Activated T-cell treated with anti-CD3 and anti-CD28 coated beads, Interleukin-2, amount 50 U/mL, for 24 hours (primary cell): ENCODE measurements at regions not wholly inside any gene's neighbourhood (a gene's known extent, or its start where the extent isn't known, plus 50 kb on each side); places are given as distances from the start of the nearest gene placed in this dataset.
"Not testable (repeated sequence)": the region's sequence is repeated elsewhere in the genome, so short reads cannot be mapped to it uniquely, and the experiment has no call there.

ENCODE experiments used
- DNase-seq: peaks from one replicate; pipeline ENCODE4 v3.0.0-alpha.2; 2020
- H3K27ac Mint-ChIP-seq: 2 replicates; pipeline ENCODE4 v1.8.0; 2020; ENCODE audit warnings: mild to moderate bottlenecking, mixed read lengths
- H3K27me3 Mint-ChIP-seq: 2 replicates; pipeline ENCODE4 v1.8.0; 2020; ENCODE audit warnings: mixed read lengths
- H3K36me3 Mint-ChIP-seq: 2 replicates; pipeline ENCODE4 v1.8.0; 2020; ENCODE audit warnings: low read depth, mixed read lengths
- H3K4me1 Mint-ChIP-seq: 2 replicates; pipeline ENCODE4 v1.8.0; 2020; ENCODE audit warnings: low read depth, mixed read lengths
- H3K4me3 Mint-ChIP-seq: 2 replicates; pipeline ENCODE4 v1.8.0; 2020; ENCODE audit warnings: mild to moderate bottlenecking, moderate library complexity, mixed read lengths
- H3K9me3 Mint-ChIP-seq: 2 replicates; pipeline ENCODE4 v1.8.0; 2020; ENCODE audit warnings: mixed read lengths

DNA sequence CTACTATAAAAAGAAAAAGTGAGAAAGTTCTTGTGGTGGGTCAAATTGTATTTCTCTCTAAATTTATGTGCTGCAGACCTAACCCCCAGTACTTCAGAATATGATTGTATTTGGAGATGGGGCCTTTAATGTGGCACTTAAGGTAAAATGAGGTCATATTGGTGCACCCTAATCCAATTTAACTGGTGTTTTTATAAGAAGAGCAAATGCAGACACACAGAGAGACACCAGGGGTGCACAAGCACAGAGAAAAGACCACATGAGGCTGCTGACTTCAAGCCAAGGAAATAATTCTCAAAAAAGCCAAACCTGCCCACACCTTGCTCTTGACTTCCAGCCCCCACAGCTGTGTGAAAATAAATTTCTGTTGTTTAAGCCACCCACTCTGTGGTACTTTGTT lies 80.2 kb upstream of the HTR4 start:
- no peaks in the 10 kb centered on the region for H3K9me3 Mint-ChIP-seq
- H3K4me1 Mint-ChIP-seq = peaks cover 13% of the 10 kb centered on the region
- H3K27me3 Mint-ChIP-seq = peaks cover 29% of the 10 kb centered on the region
- no peak overlapping the region for H3K27ac Mint-ChIP-seq
- no peak overlapping the region for H3K4me3 Mint-ChIP-seq
- no peak for DNase-seq
- H3K36me3 Mint-ChIP-seq = no peaks in the 10 kb centered on the region

DNA sequence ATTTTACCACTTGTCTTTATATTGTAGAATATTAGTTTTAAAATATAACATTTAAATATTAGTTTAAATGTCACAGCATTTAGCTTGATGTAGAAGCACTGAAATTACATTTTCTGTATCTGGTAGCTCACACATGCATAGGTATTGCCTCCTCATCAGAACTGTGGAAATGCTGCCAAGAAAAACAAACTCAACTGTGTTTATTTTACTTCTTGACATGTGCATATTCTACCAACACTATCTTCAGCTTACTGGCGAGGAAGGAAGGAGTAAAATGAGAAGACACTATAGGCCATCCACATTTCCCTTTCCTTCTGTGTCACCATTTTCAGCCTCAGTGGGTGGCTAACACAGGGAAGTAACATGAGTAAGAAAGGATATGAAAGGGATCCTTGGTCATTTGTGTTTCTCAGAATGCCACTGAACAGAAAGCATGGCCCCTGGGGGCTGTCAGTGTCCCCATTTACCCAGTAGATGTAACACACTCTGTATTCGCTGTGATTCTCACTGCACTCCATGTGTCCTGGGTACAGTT lies 81.0 kb upstream of the HTR4 start:
- Mint-ChIP-seq H3K27ac (no peak overlapping the region), H3K4me3 (no peak overlapping the region), H3K27me3 (peaks cover 30% of the 10 kb centered on the region), H3K9me3 (no peaks in the 10 kb centered on the region), H3K36me3 (no peaks in the 10 kb centered on the region), H3K4me1 (peaks cover 13% of the 10 kb centered on the region)
- DNase-seq = no peak

DNA sequence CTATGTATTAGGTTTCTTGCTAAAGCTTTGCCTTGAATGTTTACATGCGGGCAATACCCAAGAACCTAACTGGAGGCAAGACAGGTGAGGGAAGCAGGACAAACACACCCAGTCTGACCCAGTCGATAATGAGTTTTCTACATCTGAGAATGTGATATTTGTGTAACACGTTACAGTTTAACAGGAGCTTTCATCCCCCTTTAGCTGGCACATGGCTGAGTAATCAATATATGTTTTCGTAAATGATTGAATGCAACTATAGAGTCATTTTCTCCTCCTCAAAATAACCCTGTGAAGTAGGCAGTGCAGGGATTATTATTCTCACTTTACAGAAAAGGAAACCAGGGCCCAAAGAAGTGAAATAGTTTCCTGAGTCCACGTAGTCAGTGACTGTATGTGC lies 84.7 kb upstream of the HTR4 start:
- H3K4me3 Mint-ChIP-seq = no peak overlapping the region
- H3K4me1 Mint-ChIP-seq = no peaks in the 10 kb centered on the region
- no peak for DNase-seq
- no peaks in the 10 kb centered on the region for H3K36me3 Mint-ChIP-seq
- H3K9me3 Mint-ChIP-seq = no peaks in the 10 kb centered on the region
- peaks cover 40% of the 10 kb centered on the region for H3K27me3 Mint-ChIP-seq
- no peak overlapping the region for H3K27ac Mint-ChIP-seq

DNA sequence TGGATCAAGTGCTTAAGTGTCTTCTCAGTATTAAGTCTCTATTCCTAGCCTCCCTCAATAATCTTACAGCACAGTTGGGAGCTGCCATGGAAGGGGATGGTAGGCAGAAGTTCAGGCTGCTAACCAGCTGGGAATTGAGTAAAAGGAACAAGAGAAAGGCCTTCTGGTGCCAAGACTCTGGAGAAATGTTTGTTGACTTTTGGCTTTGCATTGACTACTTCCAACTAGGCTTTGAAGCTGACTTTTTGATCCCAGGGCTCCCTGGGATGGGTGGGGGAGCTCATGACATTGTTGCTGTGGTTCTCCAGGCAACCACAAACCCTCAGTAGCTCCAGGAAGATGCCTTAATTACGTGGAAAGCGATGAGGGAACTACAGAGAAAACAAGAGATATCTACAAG lies 85.2 kb upstream of the HTR4 start:
- H3K36me3 Mint-ChIP-seq = no peaks in the 10 kb centered on the region
- peaks cover 40% of the 10 kb centered on the region for H3K27me3 Mint-ChIP-seq
- H3K4me1 Mint-ChIP-seq = no peaks in the 10 kb centered on the region
- H3K27ac Mint-ChIP-seq = no peak overlapping the region
- no peak overlapping the region for H3K4me3 Mint-ChIP-seq
- DNase-seq = no peak
- H3K9me3 Mint-ChIP-seq = no peaks in the 10 kb centered on the region

DNA sequence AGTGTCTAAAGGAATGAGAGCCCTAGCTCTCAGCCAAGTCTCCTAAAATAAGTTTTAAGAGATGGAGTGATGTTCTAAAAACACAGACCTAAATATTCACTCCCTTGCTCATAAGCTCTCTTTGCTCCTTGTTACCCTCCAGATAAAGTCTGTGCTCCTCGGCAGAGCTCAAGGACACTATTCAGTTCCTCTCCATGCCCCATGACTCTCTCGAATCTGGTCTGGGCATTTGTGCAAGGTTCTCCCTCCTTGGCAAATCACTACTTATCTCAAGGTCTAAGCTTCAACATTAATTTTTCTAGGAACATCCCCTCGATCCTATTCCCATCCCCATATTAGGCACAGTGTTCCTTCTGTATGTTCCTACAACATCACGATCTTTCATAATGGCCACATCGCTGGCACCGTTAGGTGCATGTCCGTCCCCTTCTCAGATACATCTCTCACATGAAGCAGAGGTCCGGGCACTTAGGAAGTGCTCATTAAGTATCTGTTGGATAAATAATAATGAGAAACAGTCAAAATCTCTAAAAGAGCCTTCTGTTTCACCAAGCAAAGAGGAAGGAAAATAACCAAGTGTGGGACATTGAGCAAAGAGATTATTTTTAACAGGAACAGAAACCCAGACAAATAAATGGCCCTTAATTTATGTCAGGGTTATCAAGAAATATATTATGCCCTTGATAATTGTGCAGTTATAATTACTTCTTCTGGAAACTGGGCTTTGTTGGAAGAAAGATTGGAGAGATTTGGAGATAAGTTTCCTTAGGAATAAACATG lies 85.9 kb upstream of the HTR4 start:
- peaks cover 40% of the 10 kb centered on the region for H3K27me3 Mint-ChIP-seq
- H3K4me3 Mint-ChIP-seq = no peak overlapping the region
- no peak overlapping the region for H3K27ac Mint-ChIP-seq
- H3K4me1 Mint-ChIP-seq = no peaks in the 10 kb centered on the region
- no peaks in the 10 kb centered on the region for H3K9me3 Mint-ChIP-seq
- no peak for DNase-seq
- no peaks in the 10 kb centered on the region for H3K36me3 Mint-ChIP-seq

DNA sequence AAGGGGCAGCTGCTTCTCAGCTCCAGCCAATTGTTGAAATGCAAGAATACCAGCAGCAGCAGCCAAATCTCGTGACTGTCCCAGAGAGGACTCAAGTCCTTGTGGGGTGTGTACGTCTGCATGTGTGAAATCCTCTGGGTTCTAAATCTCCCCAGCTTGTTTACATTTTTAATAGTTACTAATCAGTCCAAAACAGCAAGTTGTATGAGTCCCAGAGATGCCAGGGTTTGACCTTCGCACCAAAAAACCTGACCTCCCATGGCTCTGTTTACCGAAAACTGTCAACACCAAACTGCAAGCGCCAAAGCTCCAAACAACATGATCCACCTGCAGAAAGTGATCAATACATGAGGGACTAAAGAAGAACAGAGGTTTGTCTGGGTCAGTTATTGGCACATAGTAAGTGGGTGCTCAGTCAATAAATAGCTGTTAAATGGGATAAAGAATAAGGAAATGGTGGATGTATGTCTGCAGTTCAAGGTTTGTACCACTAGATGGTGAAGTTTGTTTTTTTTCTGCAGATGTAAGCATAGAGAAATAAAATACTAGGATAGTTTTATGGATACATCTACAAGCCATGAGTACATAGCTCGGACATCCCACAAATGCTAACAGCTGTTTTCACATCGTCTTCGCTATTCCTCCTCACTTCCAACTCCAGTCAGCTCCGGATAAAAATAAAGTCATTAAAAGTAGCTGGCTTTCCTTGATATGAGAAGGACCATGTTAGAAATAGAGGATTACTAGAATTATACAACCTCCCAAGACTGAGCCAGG lies 85.3 kb upstream of the ADRB2 start:
- Mint-ChIP-seq H3K9me3 (no peaks in the 10 kb centered on the region), H3K27ac (no peak overlapping the region), H3K4me3 (no peak overlapping the region), H3K27me3 (peaks cover 40% of the 10 kb centered on the region), H3K36me3 (no peaks in the 10 kb centered on the region), H3K4me1 (no peaks in the 10 kb centered on the region)
- no peak for DNase-seq

DNA sequence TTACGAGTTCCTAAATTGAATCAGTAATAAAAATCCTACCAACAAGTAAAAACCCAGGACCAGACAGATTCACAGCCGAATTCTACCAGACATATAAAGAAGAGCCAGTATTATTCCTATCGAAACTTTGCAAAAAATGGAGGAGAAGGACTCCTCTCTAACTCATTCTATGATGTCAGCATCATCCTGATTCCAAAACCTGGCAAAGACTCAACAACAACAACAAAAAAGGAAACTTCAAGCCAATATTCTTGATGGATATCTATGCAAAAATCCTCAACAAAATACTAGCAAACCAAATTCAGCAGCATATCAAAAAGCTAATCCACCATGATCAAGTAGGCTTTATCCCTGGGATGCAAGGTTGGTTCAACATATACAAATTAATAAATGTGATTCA lies 84.6 kb upstream of the ADRB2 start:
- H3K9me3 Mint-ChIP-seq, H3K27ac Mint-ChIP-seq, H3K4me3 Mint-ChIP-seq, DNase-seq, H3K4me1 Mint-ChIP-seq, H3K36me3 Mint-ChIP-seq: not testable (repeated sequence)
- H3K27me3 Mint-ChIP-seq = peaks cover 37% of the 10 kb centered on the region

DNA sequence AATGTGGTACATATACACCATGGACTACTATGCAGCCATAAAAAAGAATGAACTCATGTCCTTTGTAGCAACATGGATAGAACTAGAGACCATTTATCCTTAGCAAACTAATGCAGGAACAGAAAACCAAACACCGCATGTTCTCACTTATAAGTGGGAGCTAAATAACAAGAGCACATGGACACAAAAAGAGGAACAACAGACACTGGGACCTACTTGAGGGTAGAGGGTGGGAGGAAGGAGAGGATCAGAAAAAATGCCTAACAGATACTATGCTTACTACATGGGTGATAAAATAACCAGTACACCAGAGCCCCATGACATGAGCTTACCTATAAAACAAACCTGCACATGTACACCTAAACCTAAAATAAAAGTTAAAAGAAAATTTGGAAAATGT lies 82.0 kb upstream of the ADRB2 start:
- H3K27me3 Mint-ChIP-seq = peaks cover 23% of the 10 kb centered on the region
- H3K9me3 Mint-ChIP-seq, DNase-seq, H3K4me1 Mint-ChIP-seq, H3K4me3 Mint-ChIP-seq, H3K27ac Mint-ChIP-seq, H3K36me3 Mint-ChIP-seq: not testable (repeated sequence)

DNA sequence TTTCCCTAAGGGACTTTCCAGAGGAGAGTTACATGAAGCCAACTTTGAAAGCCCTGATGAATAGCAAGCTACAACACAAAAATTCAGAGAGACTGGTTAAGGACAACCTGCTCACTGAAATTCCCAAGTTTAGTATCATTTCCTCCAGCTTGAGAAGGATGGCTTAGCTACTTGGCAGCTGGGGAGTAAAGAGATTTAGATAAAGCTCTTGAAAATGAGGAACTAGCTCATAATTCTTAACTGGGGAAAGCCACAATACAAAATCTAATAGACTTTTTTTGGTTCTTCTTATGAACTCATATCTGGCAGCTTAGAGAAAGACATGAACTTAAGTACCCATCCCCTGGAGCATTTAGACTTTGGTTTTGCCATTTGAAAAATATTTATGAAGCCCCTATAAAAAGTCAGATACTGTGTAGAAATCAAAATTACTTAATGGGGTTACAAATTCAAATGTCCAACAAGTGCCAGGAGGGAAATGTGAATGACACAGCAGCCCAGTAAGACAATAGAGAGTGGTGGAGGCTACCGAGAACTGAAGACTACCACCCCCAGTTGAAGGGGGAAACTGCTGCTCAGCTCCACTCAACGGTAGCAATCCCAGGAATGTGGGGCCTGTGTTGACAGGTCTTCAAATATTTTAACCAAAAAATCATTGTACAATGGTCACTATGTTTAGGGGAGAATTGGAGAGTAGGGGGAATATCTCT lies 79.4 kb upstream of the ADRB2 start:
- H3K27me3 Mint-ChIP-seq = peaks cover 4% of the 10 kb centered on the region
- H3K4me1 Mint-ChIP-seq = no peaks in the 10 kb centered on the region
- no peak overlapping the region for H3K27ac Mint-ChIP-seq

DNA sequence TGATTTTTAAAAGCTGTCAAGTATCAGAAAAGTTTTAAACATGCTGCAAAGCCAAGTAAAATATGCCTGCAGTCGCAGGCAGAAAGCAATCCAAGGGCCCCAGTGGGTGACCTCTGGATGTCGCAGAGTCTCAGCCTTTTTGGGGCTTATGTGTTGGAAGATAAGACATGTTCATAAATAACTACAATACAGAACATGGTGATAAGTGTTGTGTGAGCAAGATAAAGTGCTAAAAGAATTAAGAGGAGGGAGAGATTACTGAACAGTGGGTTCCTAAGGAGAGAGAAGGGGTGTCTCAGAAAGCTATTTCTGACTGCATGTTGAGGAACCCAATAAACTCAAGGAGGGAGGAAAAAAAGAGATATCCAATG lies 78.9 kb upstream of the ADRB2 start:
- Mint-ChIP-seq H3K27ac (no peak overlapping the region), H3K4me3 (no peak overlapping the region), H3K4me1 (no peaks in the 10 kb centered on the region), H3K36me3 (no peaks in the 10 kb centered on the region), H3K9me3 (no peaks in the 10 kb centered on the region), H3K27me3 (no peaks in the 10 kb centered on the region)
- no peak for DNase-seq

More for the DNA sequence above, 79.4 kb upstream of the ADRB2 start:
- Mint-ChIP-seq H3K9me3 (no peaks in the 10 kb centered on the region), H3K4me3 (no peak overlapping the region), H3K36me3 (no peaks in the 10 kb centered on the region)
- DNase-seq = no peak

DNA sequence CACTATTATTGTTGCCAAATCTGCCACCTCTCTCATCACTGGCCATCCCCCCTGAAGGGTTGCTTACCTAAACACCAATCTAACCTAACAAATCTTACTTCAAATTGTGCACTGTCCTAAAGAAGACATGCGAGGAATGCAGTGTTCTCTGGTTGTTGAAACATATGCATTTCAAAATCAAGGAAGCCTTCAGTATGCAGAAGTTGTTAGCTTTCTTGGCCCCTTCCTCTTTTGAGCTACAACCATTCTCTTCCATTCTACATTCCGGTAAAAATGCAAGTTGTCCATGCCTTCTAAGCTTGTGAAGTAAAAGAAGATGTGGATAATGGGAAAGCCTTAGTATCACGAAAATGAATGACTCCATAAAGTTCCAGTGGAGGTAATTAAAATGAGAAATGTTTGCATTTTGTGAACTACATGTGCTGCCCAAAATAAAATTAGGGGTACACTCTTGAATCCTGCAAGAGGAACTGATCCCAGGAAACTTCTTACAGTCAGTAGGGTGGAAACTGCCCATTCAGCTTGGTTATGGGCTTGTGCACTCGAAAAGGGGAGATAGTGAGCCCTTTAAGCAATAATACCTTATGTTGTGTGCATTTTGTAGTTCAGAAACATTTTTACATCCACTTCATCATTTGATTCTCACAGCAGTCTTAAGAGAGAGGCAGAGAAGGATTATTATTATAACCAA lies 77.6 kb upstream of the ADRB2 start:
- Mint-ChIP-seq H3K9me3 (no peaks in the 10 kb centered on the region), H3K27ac (no peak overlapping the region), H3K36me3 (no peaks in the 10 kb centered on the region), H3K4me3 (no peak overlapping the region), H3K4me1 (no peaks in the 10 kb centered on the region), H3K27me3 (peaks cover 3% of the 10 kb centered on the region)
- DNase-seq = no peak

DNA sequence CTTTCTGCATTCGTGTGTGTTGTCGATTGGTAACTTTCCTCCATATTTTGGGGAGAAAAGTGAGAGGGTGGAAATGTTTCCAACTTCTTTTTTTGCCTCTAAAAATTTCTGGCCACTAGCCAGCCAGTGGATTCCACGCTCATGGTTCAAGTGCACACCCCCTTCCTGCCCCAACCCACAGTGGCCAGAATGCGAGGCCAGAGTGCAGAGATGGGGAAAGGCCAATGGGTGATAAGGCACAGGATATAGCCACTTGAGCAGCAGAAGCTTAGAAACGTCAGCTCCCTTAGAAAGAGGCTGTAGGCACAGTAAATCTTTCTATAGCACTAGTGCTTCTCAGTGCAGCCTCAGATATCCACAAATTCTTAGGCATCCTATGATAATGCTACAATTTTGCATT lies 75.8 kb upstream of the ADRB2 start:
- DNase-seq = no peak
- peaks cover 3% of the 10 kb centered on the region for H3K27me3 Mint-ChIP-seq

DNA sequence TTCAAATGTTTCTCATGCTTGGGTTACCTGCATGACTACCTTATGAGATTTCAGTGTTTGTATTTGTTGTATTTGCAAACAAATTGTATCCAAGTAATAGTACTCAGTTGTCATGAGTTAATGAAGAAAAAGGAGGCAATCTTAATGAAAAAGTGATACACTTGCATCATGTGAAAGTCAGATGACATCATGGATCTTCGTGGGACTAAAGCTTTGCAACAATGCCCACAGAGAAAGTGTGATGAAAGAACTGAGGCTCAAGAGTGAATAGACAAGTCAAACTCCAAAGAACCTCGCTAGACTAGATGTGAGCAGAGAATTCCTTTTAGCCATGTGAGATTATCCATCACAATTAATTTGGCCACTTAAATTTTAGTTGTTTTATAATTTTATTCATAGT lies 75.4 kb upstream of the ADRB2 start:
- DNase-seq = no peak
- no peaks in the 10 kb centered on the region for H3K4me1 Mint-ChIP-seq
- no peak overlapping the region for H3K27ac Mint-ChIP-seq
- peaks cover 5% of the 10 kb centered on the region for H3K27me3 Mint-ChIP-seq
- no peak overlapping the region for H3K4me3 Mint-ChIP-seq
- no peaks in the 10 kb centered on the region for H3K36me3 Mint-ChIP-seq
- H3K9me3 Mint-ChIP-seq = peaks cover 2% of the 10 kb centered on the region

More for the DNA sequence above, 75.8 kb upstream of the ADRB2 start:
- Mint-ChIP-seq H3K9me3 (no peaks in the 10 kb centered on the region), H3K27ac (no peak overlapping the region), H3K4me3 (no peak overlapping the region), H3K4me1 (no peaks in the 10 kb centered on the region), H3K36me3 (no peaks in the 10 kb centered on the region)

DNA sequence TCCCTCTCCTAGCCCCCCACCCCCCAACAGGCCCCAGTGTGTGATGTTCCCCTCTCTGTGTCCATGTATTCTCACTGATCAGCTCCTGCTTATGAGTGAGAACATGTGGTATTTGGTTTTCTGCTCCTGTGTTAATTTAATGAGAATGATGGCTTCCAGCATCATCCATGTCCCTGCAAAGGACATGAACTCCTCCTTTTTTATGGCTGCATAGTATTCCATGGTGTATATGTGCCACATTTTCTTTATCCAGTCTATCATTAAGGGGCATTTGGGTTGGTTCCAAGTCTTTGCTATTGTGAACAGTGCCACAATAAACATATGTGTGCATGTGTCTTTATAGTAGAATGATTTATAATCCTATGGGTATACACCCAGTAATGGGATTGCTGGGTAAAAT lies 74.0 kb upstream of the ADRB2 start:
- DNase-seq = not testable (repeated sequence)

More for the DNA sequence above, 74.0 kb upstream of the ADRB2 start:
- H3K9me3 Mint-ChIP-seq, H3K27ac Mint-ChIP-seq, H3K36me3 Mint-ChIP-seq, H3K27me3 Mint-ChIP-seq, H3K4me3 Mint-ChIP-seq, H3K4me1 Mint-ChIP-seq: not testable (repeated sequence)
